Skeletal muscle tissue (tissue), 3 donors: ENCODE measurements at regions not wholly inside any gene's neighbourhood (a gene's known extent, or its start where the extent isn't known, plus 50 kb on each side); places are given as distances from the start of the nearest gene placed in this dataset.

Experiments used
- H3K27ac ChIP-seq: one replicate; pipeline ENCODE4 v1.7.0; 2013; ENCODE audit warnings: mild to moderate bottlenecking, low read depth, low read length, inconsistent platforms
- H3K27me3 ChIP-seq, 3 donors: one replicate each; pipeline ENCODE4 v1.7.0; 2013; ENCODE audit warnings: low read length in 3 of 3; ENCODE audit not compliant: control insufficient read depth in 3 of 3, insufficient read depth in 3 of 3
- H3K36me3 ChIP-seq, 3 donors: one replicate each; pipeline ENCODE4 v1.7.0; 2013; ENCODE audit warnings: low read length in 3 of 3; ENCODE audit not compliant: control insufficient read depth in 3 of 3, insufficient read depth in 3 of 3
- H3K4me1 ChIP-seq, 3 donors: one replicate each; pipeline ENCODE4 v1.7.0; 2013; ENCODE audit warnings: low read length in 3 of 3, mild to moderate bottlenecking in 3 of 3; ENCODE audit not compliant: control insufficient read depth in 3 of 3, insufficient read depth in 3 of 3
- H3K4me3 ChIP-seq, 3 donors: one replicate each; pipeline ENCODE4 v1.7.0; 2013; ENCODE audit warnings: low read length in 3 of 3
- H3K9ac ChIP-seq, 3 donors: one replicate each; pipeline ENCODE4 v1.7.0; 2013; ENCODE audit warnings: low read length in 3 of 3, mild to moderate bottlenecking in 3 of 3, moderate library complexity in 2 of 3, low read depth in 1 of 3
- H3K9me3 ChIP-seq, 3 donors: one replicate each; pipeline ENCODE4 v1.7.0; 2013; ENCODE audit warnings: low read length in 3 of 3; ENCODE audit not compliant: control insufficient read depth in 3 of 3
- donor health status: Osteomylitis.

DNA sequence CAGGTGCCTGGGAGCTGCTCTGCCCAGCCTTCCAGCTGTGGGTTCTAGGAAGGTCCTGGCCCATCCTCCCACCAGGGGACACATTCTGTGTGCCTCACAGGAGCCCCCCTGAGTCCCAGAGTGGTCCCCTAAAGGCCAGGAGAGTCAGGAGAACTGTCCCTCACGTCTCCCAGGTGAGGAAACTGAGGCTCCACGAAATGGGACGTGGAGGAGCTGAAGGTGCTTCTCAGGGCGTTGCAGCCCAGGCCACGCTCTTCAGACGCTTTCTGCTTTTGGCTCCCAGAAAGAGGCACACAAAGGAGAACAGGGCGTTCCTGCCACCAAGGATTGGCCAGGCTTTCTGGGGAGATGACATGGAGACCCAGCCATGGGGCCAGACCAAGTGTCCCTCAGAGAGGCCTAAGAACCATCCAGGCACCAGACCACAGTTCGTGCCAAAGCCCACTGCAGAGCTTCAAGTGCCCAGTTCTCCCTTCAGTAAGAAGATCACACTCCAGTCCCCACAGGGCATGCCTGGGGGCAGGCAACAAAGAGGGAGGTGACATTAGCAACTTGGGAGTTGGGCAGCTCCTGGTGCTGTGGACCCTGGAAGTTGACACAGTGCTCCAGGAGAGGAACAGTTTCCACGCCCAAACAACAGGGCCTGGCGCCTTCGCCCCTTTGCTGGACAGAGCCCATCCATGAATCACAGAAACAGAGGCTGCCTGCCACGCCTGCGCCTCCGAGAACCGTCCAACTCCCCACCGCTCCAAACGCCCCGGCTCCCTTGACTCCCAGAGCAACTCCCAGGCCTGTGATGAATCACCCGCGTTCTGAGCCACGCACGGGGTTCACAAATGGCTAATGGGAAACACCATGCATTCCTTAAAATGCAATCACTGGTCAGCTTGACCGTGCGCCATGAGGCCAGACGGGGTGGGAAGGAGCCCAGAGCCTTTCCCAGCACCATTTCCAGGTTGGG, 589.2 kb downstream of the BRD1 start:
- peaks cover 0 to 12% (median 4%) of the 10 kb centered on the region in 3 donors for H3K27me3 ChIP-seq
- H3K4me1 ChIP-seq = no peaks in the 10 kb centered on the region
- H3K9ac ChIP-seq = no peak overlapping the region
- H3K4me3 ChIP-seq = no peak overlapping the region
- H3K36me3 ChIP-seq = no peaks in the 10 kb centered on the region
- H3K27ac ChIP-seq = no peak overlapping the region
- H3K9me3 ChIP-seq = no peaks in the 10 kb centered on the region

DNA sequence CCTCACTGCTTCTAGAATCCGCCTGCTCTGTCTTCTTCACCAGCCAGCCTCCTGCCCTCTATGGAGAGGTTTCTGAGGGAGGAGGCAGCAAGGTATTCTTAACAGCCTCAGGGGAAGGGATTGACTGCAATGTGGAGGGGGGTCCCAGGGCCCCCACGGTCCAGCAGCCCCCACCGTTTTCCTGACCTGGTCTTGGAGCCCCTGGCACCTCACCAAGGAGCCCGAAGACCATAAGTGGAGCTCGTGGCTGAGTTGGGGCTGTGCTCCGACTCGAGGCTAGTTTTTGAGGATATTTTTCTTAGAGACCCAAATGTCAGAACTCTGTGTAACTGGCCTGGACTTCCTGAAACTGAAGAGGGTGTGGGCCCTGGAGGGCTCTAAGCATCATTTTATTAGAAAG, 590.0 kb downstream of the BRD1 start:
- no peak overlapping the region for H3K4me3 ChIP-seq
- no peaks in the 10 kb centered on the region for H3K4me1 ChIP-seq
- H3K36me3 ChIP-seq = no peaks in the 10 kb centered on the region
- H3K27ac ChIP-seq = no peak overlapping the region
- H3K9ac ChIP-seq = no peak overlapping the region
- H3K9me3 ChIP-seq = no peaks in the 10 kb centered on the region
- H3K27me3 ChIP-seq = peaks cover 0 to 12% (median 4%) of the 10 kb centered on the region in 3 donors

DNA sequence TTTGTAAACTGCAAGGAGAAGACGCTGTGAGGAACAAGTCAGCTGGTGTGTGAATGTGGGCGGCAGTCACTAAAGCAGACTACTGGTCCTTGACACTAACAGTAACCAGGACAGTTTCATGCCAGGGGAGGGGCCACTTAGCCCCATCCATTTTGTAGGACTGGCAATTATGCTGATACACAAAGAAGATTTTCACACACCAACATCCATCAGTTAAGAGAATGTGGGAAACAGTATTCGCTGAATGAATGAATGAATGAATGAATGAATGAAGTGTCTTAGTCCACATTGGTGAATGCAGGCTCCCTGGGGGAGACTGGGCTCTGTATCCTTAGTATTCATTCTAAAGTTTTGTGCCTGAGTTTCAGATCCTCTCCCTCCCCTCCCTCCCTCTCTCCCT, 590.4 kb downstream of the BRD1 start:
- no peaks in the 10 kb centered on the region for H3K9me3 ChIP-seq
- H3K27me3 ChIP-seq = peaks cover 0 to 12% (median 4%) of the 10 kb centered on the region in 3 donors
- no peaks in the 10 kb centered on the region for H3K36me3 ChIP-seq
- no peak overlapping the region for H3K9ac ChIP-seq
- no peaks in the 10 kb centered on the region for H3K4me1 ChIP-seq
- no peak overlapping the region for H3K4me3 ChIP-seq
- no peak overlapping the region for H3K27ac ChIP-seq

DNA sequence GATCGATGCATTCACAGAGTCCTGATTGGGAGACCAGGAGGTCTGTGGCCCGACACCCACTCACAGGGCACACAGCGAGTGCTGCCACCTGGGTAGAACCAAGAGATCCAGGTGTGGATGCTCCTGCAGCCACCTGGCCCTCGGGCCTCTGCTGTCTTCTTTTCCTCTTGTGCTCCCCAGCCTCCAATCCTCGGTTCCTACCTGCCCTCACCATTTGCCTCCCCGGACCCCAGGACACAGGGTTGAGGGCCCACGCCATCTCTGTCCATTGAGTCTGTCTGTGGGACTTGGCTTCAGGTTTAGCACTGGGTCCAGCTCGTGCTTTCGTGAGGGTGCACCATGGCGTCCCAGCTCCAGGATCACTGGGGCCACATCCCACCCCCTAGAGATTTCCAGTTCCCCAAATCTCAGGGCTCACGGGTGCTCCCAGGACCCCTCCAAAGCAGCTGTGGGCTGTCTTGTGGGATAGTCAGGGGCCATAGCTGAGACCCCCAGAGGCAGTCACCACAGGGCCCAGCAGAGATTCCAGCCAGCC, 591.1 kb downstream of the BRD1 start:
- no peak overlapping the region for H3K27ac ChIP-seq
- H3K4me1 ChIP-seq = no peaks in the 10 kb centered on the region
- H3K4me3 ChIP-seq = no peak overlapping the region
- H3K9me3 ChIP-seq = no peaks in the 10 kb centered on the region
- peaks cover 0 to 12% (median 4%) of the 10 kb centered on the region in 3 donors for H3K27me3 ChIP-seq
- H3K9ac ChIP-seq = no peak overlapping the region
- H3K36me3 ChIP-seq = no peaks in the 10 kb centered on the region

DNA sequence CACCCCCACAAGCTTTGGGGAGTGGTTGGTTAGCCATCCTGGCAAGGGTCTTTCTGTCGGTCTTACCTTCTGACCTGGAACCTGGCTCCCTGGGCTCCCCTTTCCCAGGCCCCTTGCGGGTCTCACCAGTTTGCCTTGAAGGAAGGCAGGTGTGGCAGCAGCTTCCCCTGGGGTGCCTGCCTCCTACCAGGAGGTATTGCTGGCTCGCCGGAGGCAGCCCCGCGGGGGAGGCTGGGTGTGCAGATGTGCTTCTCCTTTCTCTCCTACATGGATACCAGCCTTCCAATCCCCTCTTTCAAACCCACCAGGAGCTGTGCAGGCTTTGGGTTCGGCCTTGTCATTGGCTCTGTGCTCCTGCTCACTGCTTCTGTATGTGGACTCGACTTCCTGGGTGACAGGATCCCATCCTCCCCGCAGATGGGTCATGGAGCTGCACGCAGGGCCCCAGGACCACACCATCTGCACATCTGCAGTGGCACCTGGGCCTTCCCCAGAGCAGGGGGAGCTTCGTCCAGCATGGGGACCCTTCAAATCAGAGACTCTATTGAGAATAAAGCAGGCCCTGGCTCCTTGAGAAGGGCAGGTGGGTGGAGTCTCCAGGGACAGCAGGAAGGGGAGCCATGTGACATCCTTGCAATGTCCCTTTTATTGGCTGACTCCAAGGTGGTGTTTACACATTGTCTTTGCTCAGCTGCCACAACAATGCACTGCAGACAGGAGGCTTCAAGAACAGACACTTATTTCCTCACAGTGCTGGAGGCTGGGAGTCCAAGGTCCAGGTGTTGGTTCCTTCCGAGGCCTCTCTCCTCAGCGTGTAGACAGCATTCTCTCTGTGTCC, 592.0 kb downstream of the BRD1 start:
- Histone ChIP-seq H3K9ac (no peak overlapping the region), H3K36me3 (no peaks in the 10 kb centered on the region)

DNA sequence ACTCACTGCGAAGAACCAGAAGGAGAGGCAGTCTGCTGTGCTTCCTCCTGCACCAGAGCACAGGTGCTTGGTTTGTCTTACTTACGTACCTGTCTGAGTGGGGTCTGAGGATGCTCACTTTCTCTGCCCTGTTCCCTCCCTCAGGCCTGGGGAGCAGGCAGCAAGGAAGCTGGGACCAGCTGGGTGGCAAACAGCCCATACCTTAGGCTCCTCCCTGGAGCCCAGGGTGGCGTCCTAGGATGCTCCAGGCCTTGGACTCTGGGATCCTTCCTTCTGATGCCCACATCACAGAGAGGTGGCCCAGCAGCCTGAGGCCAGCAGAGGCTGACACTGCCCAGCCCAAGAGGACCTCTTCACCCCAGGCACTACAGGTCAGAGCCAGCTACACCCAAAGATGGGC, 593.2 kb downstream of the BRD1 start:
- Histone ChIP-seq H3K27ac (no peak overlapping the region), H3K27me3 (peaks cover 0 to 12% (median 7%) of the 10 kb centered on the region in 3 donors), H3K36me3 (no peaks in the 10 kb centered on the region)

More for the DNA sequence above, 592.0 kb downstream of the BRD1 start:
- Histone ChIP-seq H3K4me3 (no peak overlapping the region), H3K9me3 (no peaks in the 10 kb centered on the region), H3K27me3 (peaks cover 0 to 12% (median 4%) of the 10 kb centered on the region in 3 donors), H3K27ac (no peak overlapping the region), H3K4me1 (no peaks in the 10 kb centered on the region)

DNA sequence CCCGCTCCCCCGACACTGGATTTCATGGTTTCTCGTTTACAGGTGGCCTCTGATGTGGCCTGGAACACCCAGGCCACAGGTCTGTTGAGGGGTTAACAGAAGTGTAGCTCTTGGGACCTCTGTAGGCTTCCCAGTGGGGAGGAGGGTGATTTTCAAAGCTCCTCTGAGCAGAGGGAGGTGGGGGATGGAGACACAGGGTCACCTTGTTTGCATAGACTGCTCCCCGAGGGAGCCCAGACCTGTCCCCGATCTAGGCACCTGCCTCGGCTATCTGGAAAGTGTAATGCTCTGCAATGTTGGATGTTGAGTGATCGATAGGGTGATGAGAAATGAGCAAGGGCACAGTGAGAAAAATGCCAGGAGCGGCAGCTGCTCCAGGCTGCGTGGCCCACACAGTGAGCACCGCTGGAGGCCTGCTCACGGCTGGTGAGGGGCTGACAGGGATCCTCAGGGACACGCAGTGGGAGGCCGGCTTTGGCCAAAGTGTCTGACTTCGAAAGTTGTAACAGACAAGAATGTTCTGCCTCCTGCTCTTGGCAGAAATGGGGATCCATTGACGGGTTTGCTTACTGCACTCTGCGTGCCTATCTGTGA, 594.1 kb downstream of the BRD1 start:
- H3K4me1 ChIP-seq = no peaks in the 10 kb centered on the region
- H3K27me3 ChIP-seq = peaks cover 0 to 12% (median 7%) of the 10 kb centered on the region in 3 donors
- H3K36me3 ChIP-seq = no peaks in the 10 kb centered on the region
- H3K9me3 ChIP-seq = no peaks in the 10 kb centered on the region
- no peak overlapping the region for H3K9ac ChIP-seq
- H3K4me3 ChIP-seq = no peak overlapping the region
- no peak overlapping the region for H3K27ac ChIP-seq

More for the DNA sequence above, 593.2 kb downstream of the BRD1 start:
- Histone ChIP-seq H3K9ac (no peak overlapping the region), H3K4me3 (no peak overlapping the region), H3K9me3 (no peaks in the 10 kb centered on the region), H3K4me1 (no peaks in the 10 kb centered on the region)

DNA sequence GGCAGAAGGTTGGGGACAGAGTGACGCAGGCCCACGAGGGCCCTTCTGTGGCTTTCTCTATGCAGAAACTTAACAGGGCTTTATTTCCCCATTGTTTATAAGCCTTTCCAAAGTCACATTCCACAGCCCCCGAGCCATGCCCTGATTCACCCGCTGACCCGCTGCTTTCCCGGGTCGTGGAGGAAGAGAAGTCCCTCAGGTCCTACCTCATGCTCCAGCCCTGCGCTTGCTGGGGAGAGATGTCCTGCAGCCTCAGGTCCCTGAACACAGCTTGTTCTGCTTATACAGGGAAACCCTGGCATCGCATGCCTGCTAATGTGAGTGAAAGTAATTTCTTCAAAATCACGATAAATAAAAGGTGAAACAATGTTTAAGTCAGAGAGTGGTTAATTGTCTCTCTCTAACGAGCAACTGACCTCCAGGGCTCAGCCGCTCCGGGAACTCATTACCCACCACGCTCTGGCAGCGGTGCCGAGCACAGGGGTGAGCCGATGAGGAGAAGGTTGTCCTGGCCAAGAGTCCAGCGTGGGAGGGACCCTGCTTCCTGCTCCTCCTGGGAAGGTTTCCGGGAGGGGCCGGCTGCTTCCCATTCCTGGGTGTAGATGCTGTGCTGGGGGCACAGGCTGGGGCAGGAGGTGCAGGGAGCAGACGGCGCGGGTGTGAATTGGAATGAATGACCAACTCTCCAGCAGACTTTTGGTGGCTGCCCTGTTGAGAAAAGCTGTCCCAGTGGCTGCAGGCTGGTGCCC, 595.2 kb downstream of the BRD1 start:
- H3K9ac ChIP-seq = no peak overlapping the region
- H3K27ac ChIP-seq = no peak overlapping the region
- H3K36me3 ChIP-seq = no peaks in the 10 kb centered on the region
- H3K4me1 ChIP-seq = no peaks in the 10 kb centered on the region
- no peaks in the 10 kb centered on the region for H3K9me3 ChIP-seq
- no peak overlapping the region for H3K4me3 ChIP-seq
- H3K27me3 ChIP-seq = peaks cover 0 to 9% (median 7%) of the 10 kb centered on the region in 3 donors

DNA sequence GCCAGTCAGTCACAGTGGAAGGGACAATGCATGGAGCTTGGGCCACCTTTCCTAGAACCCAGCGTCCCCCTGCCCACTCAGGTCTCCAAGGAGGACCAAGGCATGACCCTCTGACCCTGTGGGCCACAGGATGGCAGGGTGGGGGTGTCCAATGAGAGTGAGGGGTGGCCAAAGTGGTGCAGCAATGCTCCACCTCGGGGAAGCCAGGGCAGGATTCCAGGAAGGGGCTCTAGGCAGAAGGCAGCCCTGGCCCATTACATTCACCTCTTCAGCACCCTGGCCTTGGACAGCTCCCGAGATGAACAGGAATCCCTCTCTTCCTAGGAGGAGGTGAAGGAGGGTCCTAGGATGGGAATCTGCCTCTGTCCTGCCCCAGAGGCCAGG, 597.5 kb downstream of the BRD1 start:
- peaks cover 0 to 7% (median under 1%) of the 10 kb centered on the region in 3 donors for H3K27me3 ChIP-seq
- H3K9ac ChIP-seq = no peak overlapping the region
- H3K4me3 ChIP-seq = no peak overlapping the region
- H3K9me3 ChIP-seq = no peaks in the 10 kb centered on the region
- H3K27ac ChIP-seq = no peak overlapping the region
- no peaks in the 10 kb centered on the region for H3K36me3 ChIP-seq
- H3K4me1 ChIP-seq = no peaks in the 10 kb centered on the region
